GM21360 (cell line): ENCODE measurements at regions not wholly inside any gene's neighbourhood (a gene's known extent, or its start where the extent isn't known, plus 50 kb on each side); places are given as distances from the start of the nearest gene placed in this dataset.
A peak's percentile ranks its signal among the peaks of the same experiment; 100 is the strongest.

Source experiments
- ATAC-seq: cut with Tn5 transposase; IDR thresholded peaks from one replicate; pipeline ENCODE4 v1.9.1; 2021; ENCODE audit warnings: mild to moderate bottlenecking, moderate library complexity; ENCODE audit not compliant: unreplicated experiment

- ATAC-seq, result no peak
Measured at GRCh38 chr10:110373857-110374654, 69.3 kb upstream of the SMNDC1 start.

DNA sequence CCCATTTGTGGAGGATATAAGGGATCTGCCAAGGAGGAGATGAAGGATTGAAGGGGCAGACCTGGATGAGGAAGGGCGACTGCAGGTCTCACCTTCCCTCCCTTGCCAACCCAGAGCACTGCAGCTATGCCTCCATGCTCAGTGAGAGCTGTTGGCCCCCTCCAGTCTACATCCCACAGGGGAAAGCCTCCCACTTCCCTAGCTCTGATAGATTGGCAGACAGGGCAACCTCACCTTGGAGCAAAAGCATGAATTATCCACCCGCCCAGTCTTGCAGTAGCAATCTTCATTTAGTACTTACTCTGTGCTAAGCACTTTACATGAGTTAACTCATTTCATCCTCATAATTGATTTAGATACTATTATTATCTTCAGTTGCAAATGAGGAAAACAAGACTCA, 70.4 kb upstream of the SMNDC1 start:
- ATAC-seq, result no peak

GRCh38 chr10:110376021-110376766, 71.5 kb upstream of the SMNDC1 start:
- ATAC-seq, result no peak

- ATAC-seq, result no peak
Measured at GRCh38 chr10:110376767-110377160, 72.0 kb upstream of the SMNDC1 start.

GRCh38 chr10:110378006-110378405, 73.3 kb upstream of the SMNDC1 start:
- no peak for ATAC-seq

DNA sequence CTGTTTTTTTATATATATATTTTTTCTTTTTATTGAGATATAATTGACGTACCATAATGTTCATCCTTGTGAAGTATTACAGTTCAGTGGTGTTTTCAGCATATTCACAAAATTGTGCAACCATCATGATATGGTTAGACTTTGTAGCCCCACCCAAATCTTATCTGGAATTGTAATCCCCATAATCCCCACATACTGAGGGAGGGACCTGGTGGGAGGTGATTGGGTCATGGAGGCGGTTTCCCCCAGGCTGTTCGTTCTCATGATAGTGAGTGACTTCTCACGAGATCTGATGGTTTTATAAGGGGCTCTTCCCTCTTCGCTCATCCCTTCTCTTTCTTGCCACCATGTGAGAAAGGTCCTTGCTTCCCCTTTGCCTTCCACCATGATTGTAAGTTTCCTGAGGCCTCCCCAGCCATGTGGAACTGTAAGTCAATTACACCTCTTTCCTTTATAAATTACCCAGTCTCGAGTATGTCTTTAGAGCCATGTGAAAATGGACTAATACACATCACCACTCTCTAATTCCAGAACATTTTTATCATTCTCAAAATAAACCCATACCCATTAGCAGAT, 73.9 kb upstream of the SMNDC1 start:
- no peak for ATAC-seq

DNA sequence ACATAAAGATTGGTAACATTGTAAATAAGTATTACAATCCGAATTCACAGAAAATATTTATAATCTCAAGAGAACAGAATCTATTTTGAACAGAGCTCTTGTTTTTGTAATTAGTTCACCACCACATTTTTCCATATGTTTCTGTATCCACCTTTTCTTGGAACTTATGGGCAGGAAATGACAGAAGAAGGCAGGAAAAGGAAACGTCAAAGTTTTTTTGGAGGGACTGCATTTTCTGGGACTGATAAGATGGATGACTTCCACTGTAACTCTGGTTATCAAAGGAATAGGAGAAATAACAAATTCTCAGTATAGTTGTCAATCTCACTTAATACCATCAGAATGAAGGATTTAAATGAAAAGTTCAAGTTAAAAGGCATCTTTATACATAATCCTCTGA, 75.1 kb upstream of the SMNDC1 start:
- ATAC-seq, result no peak

DNA sequence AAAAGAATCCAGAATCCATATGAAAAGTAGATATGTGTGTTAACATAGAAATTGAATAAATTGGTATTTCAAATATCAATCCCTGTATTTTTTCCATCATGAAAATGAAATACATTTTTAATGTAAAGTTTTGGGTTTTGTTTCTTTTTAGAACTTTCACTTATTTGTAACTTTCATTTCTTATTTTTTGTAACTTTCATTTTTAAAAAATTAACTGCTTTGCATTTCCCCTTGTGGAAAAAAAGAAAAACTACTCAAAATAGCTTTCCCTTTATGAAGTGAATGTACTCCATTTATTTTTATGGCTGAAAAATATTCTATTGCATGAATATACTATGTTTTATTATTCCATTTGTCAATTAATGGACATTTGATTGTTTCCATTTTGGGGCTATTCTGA, 75.6 kb upstream of the SMNDC1 start:
- no peak for ATAC-seq

- ATAC-seq, result no peak
Measured at GRCh38 chr10:110382695-110383094, 78.0 kb upstream of the SMNDC1 start.

DNA sequence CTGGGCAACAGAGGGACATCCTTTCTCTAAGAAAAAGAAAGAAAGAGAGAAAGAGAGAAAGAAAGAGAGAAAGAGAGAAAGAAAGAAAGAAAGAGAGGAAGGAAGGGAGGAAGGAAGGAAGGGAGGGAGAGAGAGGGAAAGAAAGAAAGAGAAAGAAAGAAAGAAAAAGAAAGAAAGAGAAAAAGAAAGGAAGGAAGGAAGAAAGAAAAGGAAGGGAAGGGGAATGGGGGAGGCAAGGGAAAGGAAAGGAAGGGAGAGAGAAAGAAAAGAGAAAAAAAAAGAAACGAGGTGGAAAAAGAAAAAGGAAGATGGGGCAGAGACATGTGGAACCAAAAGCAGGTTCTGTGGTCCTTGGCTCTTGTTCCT, 82.9 kb upstream of the SMNDC1 start:
- no peak for ATAC-seq

- peak; percentile 82 for ATAC-seq
Measured at GRCh38 chr10:110387983-110388686, 83.4 kb upstream of the SMNDC1 start.

DNA sequence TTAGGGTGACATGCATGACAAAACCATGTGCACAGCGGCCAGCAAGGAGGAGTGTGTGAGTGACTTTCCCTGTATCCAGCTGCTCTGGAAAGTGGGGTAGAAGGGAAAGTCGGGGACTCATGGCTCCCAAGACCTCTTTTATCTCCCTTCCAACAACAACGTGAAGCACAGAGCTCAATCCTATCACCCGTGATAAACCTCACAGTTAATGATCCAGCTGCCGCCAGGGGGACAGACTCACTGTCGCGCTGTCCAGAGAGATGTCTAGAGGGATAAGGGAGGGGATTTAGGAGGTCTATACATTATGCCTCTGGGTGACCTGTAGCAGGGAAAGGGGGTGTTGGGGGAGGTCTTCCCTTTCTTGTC, 84.0 kb upstream of the SMNDC1 start:
- ATAC-seq, result no peak

GRCh38 chr10:110389255-110389654, 84.5 kb upstream of the SMNDC1 start:
- no peak for ATAC-seq

DNA sequence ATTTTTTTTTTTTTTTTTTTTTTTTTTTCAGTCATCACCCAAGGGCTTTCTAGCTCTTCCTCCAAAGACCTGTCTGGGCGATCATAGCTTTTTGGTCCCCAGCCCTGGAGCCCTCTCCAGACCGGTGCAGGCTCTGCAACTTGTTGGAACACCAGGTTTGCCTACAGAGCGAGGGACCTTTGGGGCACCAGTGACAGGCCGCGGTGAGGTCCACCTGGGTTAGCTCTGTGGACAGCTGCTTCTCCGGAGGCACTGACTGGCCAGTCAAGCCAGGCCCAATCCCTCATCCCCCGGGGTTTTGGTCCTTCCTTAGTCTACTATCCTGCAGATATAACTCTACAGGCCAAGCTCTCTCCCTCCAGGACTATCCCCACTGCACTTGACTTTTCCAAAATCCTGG, 86.8 kb upstream of the SMNDC1 start:
- ATAC-seq, result no peak

DNA sequence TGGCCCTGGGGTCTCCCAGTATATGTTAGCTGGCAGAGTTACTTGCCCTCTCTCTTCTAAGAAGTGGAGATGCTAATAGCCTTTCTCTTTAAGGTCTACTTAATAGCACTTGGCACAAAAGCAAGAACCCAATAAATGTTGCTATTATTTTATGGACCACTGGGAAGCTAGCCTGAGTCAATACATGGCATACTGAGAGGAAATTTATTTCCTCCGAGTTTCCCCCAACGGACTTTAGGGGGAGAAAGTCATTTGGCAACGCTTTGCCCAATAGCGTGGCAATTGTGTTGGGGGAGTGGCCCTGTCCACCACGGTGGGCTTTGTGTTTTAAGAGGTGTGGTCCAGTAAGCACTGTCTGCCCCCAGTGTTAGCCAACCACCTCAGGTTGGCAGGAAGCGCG, 87.4 kb upstream of the SMNDC1 start:
- no peak for ATAC-seq

GRCh38 chr10:110392868-110393740, 88.4 kb upstream of the SMNDC1 start:
- ATAC-seq, result no peak

DNA sequence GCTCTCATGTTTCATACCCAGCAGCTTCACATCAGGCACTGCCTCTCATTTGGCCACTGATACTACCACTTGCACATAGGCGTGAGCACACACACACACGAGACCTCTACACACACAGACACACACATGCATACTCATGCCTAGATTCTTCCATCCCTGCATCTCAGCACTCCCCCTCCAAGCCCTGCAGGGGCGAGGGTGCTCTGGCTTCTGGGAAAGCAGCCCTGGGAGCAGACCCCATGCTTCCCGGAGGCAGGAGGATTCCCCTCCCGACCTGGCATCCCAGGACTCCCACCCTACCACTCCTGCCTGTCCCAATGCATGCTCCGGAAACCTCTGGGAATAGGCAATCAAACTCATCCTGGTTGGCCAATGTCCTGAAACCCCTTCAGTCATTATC, 89.1 kb upstream of the SMNDC1 start:
- ATAC-seq, result no peak

DNA sequence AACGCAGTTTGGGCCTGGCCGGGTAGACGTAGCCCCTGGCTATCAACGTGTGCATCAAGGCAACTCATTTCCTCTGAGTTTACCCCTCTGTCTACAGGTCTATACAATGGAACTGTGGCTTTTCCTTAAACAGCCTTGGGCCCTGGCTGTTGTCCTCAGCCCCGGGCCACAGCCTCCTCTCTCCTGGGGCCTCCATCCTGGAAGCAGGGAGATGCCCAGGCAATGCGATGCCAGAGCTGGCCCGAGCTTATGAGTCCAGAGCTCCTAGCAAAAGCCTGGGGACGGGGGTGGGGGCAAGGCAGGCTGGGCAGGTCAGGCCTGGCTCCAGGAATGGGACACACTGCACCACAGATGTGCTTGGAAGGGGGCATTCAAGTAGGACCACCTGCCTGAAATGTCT, 89.6 kb upstream of the SMNDC1 start:
- ATAC-seq, result no peak

DNA sequence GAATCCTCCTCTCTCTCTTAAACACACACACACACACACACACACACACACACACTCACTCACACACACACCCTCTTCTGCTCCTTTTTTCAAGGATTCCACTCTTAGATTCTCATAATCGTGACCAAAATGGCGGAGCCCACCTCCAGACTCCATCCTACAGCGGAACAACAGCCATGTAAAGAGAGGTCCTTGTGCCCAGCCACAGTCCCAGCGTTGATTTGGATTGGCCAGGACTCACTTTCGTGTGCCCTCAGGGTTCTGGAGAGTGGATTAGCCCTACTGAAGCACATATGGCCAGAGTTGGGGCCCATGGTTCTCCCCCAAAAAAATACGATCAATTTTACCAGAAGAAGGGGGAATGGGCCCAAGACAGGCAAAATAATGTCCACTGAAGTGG, 90.2 kb upstream of the SMNDC1 start:
- ATAC-seq, result no peak

DNA sequence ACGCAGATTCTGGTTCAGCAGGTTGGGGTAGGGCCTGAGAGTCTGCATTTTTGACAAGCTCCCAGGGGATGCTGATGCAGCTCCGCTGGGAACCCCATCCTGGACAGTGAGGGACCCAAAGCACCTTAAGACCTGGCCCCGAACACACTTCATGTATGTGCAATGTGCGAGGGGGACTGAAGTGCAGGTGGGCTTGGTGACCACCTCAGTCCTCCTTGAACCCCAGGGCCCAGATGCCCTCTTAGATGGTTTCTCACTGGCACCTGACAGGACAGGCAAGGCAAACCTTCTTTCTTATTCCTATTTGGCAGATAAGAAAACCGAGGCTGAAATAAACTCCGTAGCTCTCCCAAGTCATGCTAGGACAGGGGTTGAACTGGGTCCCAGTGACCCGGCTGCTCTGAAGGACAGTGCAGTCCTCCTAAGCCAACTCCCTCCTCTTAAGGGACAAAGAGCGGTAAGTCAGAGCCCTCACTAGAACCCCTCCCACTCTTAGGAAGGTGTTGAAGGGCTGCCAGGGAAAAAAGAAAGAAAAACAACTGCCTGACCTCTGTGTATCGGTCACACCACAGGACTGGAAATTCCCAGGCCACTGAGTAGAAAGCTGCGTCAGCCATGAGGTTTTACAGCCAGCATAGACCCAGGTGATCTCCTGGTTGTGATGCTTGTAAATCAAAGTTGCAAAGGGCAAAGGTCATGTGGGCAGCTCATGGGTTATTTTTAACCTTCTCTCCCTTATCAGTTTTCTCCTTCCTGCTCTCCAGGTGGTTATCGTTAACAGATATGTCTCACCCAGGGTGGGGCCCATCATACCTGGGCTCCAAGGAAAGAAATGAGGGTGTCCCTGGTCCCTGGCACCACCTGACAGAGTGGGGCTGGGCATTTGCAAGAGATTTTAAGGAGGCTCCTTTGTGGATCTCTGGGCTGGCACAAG, 90.9 kb upstream of the SMNDC1 start:
- peak; percentile 80 for ATAC-seq
